Trophoblast cell (in vitro differentiated cells and primary cell): ENCODE measurements at regions not wholly inside any gene's neighbourhood (a gene's known extent, or its start where the extent isn't known, plus 50 kb on each side); places are given as distances from the start of the nearest gene placed in this dataset.

Experiments
- DNase-seq, 2 donors: peaks; one replicate each; pipeline ENCODE4 v3.0.0-alpha.2; 2016
- H2AFZ ChIP-seq: 2 replicates; pipeline ENCODE4 v1.6.1; 2013; ENCODE audit warnings: low read length, moderate library complexity, mild to moderate bottlenecking; ENCODE audit not compliant: insufficient read depth, poor library complexity
- H2AK5ac ChIP-seq: 2 replicates; pipeline ENCODE4 v1.6.1; 2013; ENCODE audit warnings: mild to moderate bottlenecking, low read length
- H2BK120ac ChIP-seq: 2 replicates; pipeline ENCODE4 v1.6.1; 2013; ENCODE audit warnings: low read length, mild to moderate bottlenecking, moderate library complexity; ENCODE audit not compliant: insufficient read depth, poor library complexity
- H2BK12ac ChIP-seq: 2 replicates; pipeline ENCODE4 v1.6.1; 2013; ENCODE audit warnings: mild to moderate bottlenecking, low read length, moderate library complexity
- H2BK5ac ChIP-seq: 2 replicates; pipeline ENCODE4 v1.6.1; 2013; ENCODE audit warnings: low read length, low read depth, moderate library complexity, mild to moderate bottlenecking; ENCODE audit not compliant: poor library complexity
- H3K14ac ChIP-seq: 2 replicates; pipeline ENCODE4 v1.6.1; 2013; ENCODE audit warnings: mild to moderate bottlenecking, low read length
- H3K18ac ChIP-seq: 2 replicates; pipeline ENCODE4 v1.6.1; 2013; ENCODE audit warnings: mild to moderate bottlenecking, low read length
- H3K23ac ChIP-seq: 2 replicates; pipeline ENCODE4 v1.6.1; 2013; ENCODE audit warnings: low read length
- H3K27ac ChIP-seq: 2 replicates; pipeline ENCODE4 v1.5.1; 2013; ENCODE audit warnings: low read depth, mild to moderate bottlenecking, inconsistent platforms, low read length, moderate library complexity
- H3K27me3 ChIP-seq: 2 replicates; pipeline ENCODE4 v1.6.1; 2013; ENCODE audit warnings: inconsistent platforms, mild to moderate bottlenecking, low read length, moderate library complexity; ENCODE audit not compliant: insufficient read depth
- H3K36me3 ChIP-seq, 2 experiments: 1 replicate in 1 of 2; 2 replicates in 1 of 2; pipeline ENCODE4 v1.6.1; 2013; ENCODE audit warnings: low read length in 2 of 2, mild to moderate bottlenecking in 2 of 2, moderate library complexity in 1 of 2; ENCODE audit not compliant: insufficient read depth in 2 of 2, control insufficient read depth in 1 of 2
- H3K4ac ChIP-seq: 2 replicates; pipeline ENCODE4 v1.6.1; 2013; ENCODE audit warnings: low read depth, mild to moderate bottlenecking, low read length, moderate library complexity
- H3K4me1 ChIP-seq, 2 experiments: 1 replicate in 1 of 2; 2 replicates in 1 of 2; pipeline ENCODE4 v1.6.1; 2013; ENCODE audit warnings: low read length in 2 of 2, mild to moderate bottlenecking in 2 of 2, moderate library complexity in 1 of 2; ENCODE audit not compliant: insufficient read depth in 2 of 2, control insufficient read depth in 1 of 2
- H3K4me2 ChIP-seq: 2 replicates; pipeline ENCODE4 v1.6.1; 2013; ENCODE audit warnings: inconsistent platforms, mild to moderate bottlenecking, low read length, moderate library complexity
- H3K4me3 ChIP-seq: 2 replicates; pipeline ENCODE4 v1.5.1; 2013; ENCODE audit warnings: mild to moderate bottlenecking, low read depth, low read length, inconsistent platforms
- H3K79me1 ChIP-seq: one replicate; pipeline ENCODE4 v1.6.1; 2013; ENCODE audit warnings: low read length
- H3K79me2 ChIP-seq: 2 replicates; pipeline ENCODE4 v1.6.1; 2013; ENCODE audit warnings: low read length, mild to moderate bottlenecking; ENCODE audit not compliant: control insufficient read depth, insufficient read depth, poor library complexity
- H3K9ac ChIP-seq: 2 replicates; pipeline ENCODE4 v1.6.1; 2013; ENCODE audit warnings: mild to moderate bottlenecking, low read length
- H3K9me3 ChIP-seq: 2 replicates; pipeline ENCODE4 v1.6.1; 2013; ENCODE audit warnings: low read depth, mild to moderate bottlenecking, control low read depth, inconsistent platforms, low read length; ENCODE audit not compliant: insufficient read depth
- H4K12ac ChIP-seq: 2 replicates; pipeline ENCODE4 v1.6.1; 2013; ENCODE audit warnings: low read depth, mild to moderate bottlenecking, low read length, moderate library complexity
- H4K8ac ChIP-seq: 2 replicates; pipeline ENCODE4 v1.6.1; 2013; ENCODE audit warnings: low read depth, mild to moderate bottlenecking, low read length, moderate library complexity
- H4K91ac ChIP-seq: one replicate; pipeline ENCODE4 v1.6.1; 2013; ENCODE audit warnings: low read depth, mild to moderate bottlenecking, low read length, moderate library complexity
- WGBS: extraction: QIAGEN DNeasy Blood & Tissue Kit; methylation state at CpG from one replicate; pipeline ENCODE4 v1.1.7; 2013; ENCODE audit warnings: missing lambda C conversion rate; ENCODE audit not compliant: insufficient read length, insufficient coverage; ENCODE audit errors: extremely low coverage; 5-methylcytosine and 5-hydroxymethylcytosine counted together

DNA sequence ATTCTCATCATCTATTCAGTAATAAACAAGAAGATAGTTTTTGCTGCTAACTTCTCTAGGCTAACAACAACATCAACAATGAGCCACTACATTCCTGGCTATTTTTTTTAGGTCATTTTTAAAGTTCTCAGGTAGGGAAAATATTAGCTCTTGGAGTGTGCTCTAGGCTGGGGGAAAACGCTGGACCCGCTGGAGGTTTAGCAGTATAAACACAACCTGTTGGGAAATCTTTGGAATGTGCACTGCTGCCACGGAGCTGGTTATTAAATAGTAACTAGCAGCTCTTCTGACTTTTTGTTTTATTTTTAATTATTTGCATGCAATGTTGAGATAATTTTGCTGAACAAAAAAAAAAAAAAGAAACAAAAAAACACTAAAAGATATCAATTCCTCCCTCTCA is 892.1 kb upstream of the ACVR2A start:
- Histone ChIP-seq H3K18ac (no peak overlapping the region), H3K4me1 (no peaks in the 10 kb centered on the region), H3K27me3 (no peaks in the 10 kb centered on the region), H3K4me3 (no peak overlapping the region), H3K23ac (no peak overlapping the region), H3K79me1 (no peaks in the 10 kb centered on the region), H3K27ac (no peak overlapping the region), H3K79me2 (no peaks in the 10 kb centered on the region), H2BK12ac (no peak overlapping the region), H3K4me2 (no peak overlapping the region), H3K14ac (no peak overlapping the region), H2AK5ac (no peak overlapping the region), H4K12ac (no peak overlapping the region), H4K91ac (no peak overlapping the region), H2BK120ac (no peak overlapping the region), H2AFZ (no peak overlapping the region), H3K9ac (no peak overlapping the region), H3K9me3 (no peaks in the 10 kb centered on the region), H4K8ac (no peak overlapping the region), H2BK5ac (no peak overlapping the region), H3K4ac (no peak overlapping the region), H3K36me3 (no peaks in the 10 kb centered on the region)
- DNase-seq = no peak
- no CpG with 5 or more reads among the region's 3 CpGs for WGBS

DNA sequence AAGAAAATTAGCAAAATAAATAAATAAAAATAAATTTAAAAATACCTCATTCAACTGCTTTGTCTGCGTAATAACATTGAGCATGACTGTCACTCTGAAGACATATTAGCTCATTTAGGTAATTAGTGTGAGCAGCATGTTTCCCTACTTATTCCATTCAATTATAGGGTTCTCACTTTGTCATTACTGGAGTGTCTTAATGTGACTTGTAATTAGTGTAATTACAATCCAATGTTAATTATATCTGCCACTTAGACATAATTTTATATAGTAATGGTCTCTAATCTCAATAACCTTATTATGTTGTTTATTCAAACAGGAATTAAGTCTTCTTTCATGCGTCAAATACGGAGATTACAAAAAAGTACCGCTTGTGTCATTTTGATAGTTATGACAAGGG is 893.9 kb upstream of the ACVR2A start:
- no peaks in the 10 kb centered on the region for H3K36me3 ChIP-seq

DNA sequence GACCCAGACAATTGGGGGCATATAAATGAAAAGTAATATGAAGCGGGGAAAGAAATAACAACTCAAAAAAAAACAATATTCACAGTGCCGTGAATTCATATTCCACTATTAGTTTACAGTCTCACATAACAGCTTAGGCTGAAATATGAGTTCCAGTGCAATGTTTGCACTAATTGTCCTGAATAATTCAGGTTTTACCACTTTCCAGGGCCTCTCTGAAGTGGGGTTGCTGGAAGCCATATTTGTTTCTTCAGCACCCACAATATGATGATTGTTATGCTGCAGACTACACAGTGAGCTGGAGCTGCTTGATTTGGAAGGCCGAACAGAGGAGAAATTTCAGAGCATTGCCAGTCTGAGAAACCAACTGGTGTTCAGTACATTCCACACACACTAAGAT is 894.5 kb upstream of the ACVR2A start:
- DNase-seq = no peak
- no peak overlapping the region for H2BK12ac ChIP-seq

More for the DNA sequence above, 893.9 kb upstream of the ACVR2A start:
- Histone ChIP-seq H3K23ac (no peak overlapping the region), H3K9me3 (no peaks in the 10 kb centered on the region), H3K4me2 (no peak overlapping the region), H3K4me1 (no peaks in the 10 kb centered on the region), H4K12ac (no peak overlapping the region), H3K18ac (no peak overlapping the region), H2BK12ac (no peak overlapping the region), H3K9ac (no peak overlapping the region), H4K91ac (no peak overlapping the region), H2AFZ (no peak overlapping the region), H3K27me3 (no peaks in the 10 kb centered on the region), H4K8ac (no peak overlapping the region), H3K14ac (no peak overlapping the region), H3K27ac (no peak overlapping the region), H2AK5ac (no peak overlapping the region), H3K79me1 (no peaks in the 10 kb centered on the region), H3K79me2 (no peaks in the 10 kb centered on the region), H3K4me3 (no peak overlapping the region), H2BK5ac (no peak overlapping the region), H2BK120ac (no peak overlapping the region), H3K4ac (no peak overlapping the region)
- no CpG with 5 or more reads among the region's 4 CpGs for WGBS
- no peak for DNase-seq

DNA sequence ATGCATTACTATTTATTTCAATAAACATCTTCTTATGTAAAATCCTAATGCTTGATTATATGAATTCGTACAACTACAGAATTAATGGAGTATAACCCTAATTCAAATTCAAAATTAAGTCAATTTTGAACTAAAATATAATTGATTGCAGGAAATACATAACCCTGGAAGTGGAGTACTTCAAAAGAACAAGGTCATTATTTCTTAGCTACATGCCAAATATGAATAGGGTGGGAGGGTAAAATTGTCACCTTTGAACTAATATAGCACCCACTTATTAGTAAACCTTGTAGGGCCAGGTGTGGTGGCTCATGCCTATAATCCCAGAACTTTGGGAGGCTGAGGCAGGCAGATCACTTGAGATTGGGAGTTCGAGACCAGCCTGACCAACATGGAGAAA is 895.4 kb upstream of the ACVR2A start:
- no peaks in the 10 kb centered on the region for H3K4me1 ChIP-seq
- H4K8ac ChIP-seq = no peak overlapping the region
- no peaks in the 10 kb centered on the region for H3K36me3 ChIP-seq
- H3K4ac ChIP-seq = no peak overlapping the region
- H3K14ac ChIP-seq = no peak overlapping the region
- H3K9me3 ChIP-seq = no peaks in the 10 kb centered on the region
- no peak overlapping the region for H3K4me3 ChIP-seq
- H4K91ac ChIP-seq = no peak overlapping the region
- H2BK5ac ChIP-seq = no peak overlapping the region
- H3K79me1 ChIP-seq = no peaks in the 10 kb centered on the region
- WGBS = no CpG with 5 or more reads among the region's 2 CpGs
- H3K18ac ChIP-seq = no peak overlapping the region
- no peak overlapping the region for H3K9ac ChIP-seq
- no peak overlapping the region for H2BK12ac ChIP-seq
- no peak overlapping the region for H2AFZ ChIP-seq
- H2AK5ac ChIP-seq = no peak overlapping the region
- H3K23ac ChIP-seq = no peak overlapping the region
- H3K79me2 ChIP-seq = no peaks in the 10 kb centered on the region
- no peak for DNase-seq
- H3K27me3 ChIP-seq = no peaks in the 10 kb centered on the region
- H3K27ac ChIP-seq = no peak overlapping the region
- no peak overlapping the region for H4K12ac ChIP-seq
- no peak overlapping the region for H3K4me2 ChIP-seq
- no peak overlapping the region for H2BK120ac ChIP-seq

More for the DNA sequence above, 894.5 kb upstream of the ACVR2A start:
- Histone ChIP-seq H4K12ac (no peak overlapping the region), H2BK5ac (no peak overlapping the region), H3K23ac (no peak overlapping the region), H3K27me3 (no peaks in the 10 kb centered on the region), H4K8ac (no peak overlapping the region), H3K4me2 (no peak overlapping the region), H4K91ac (no peak overlapping the region), H3K36me3 (no peaks in the 10 kb centered on the region), H3K9me3 (no peaks in the 10 kb centered on the region), H2AK5ac (no peak overlapping the region), H3K27ac (no peak overlapping the region), H3K14ac (no peak overlapping the region), H3K79me2 (no peaks in the 10 kb centered on the region), H3K4me3 (no peak overlapping the region), H2BK120ac (no peak overlapping the region), H2AFZ (no peak overlapping the region), H3K79me1 (no peaks in the 10 kb centered on the region), H3K4ac (no peak overlapping the region), H3K4me1 (no peaks in the 10 kb centered on the region), H3K9ac (no peak overlapping the region), H3K18ac (no peak overlapping the region)
- WGBS = no CpG with 5 or more reads among the region's 3 CpGs
